ENCODE measurements at regions not wholly inside any gene's neighbourhood (a gene's known extent, or its start where the extent isn't known, plus 50 kb on each side); places are given as distances from the start of the nearest gene placed in this dataset.

GRCh38 chr14:58738189-58738836, 100.6 kb downstream of the DACT1 start:
- no peak for TF ChIP-seq CTCF (conservative IDR thresholded peaks at IDR 0.05)
- H3K27ac ChIP-seq: no peak overlapping the region

- H3K27ac ChIP-seq: no peak overlapping the region
- TF ChIP-seq CTCF (conservative IDR thresholded peaks at IDR 0.05): no peak
These were observed 101.1 kb downstream of the DACT1 start for GRCh38 chr14:58738876-58739275.

- no peak overlapping the region for H3K27ac ChIP-seq
- no peak for TF ChIP-seq CTCF (conservative IDR thresholded peaks at IDR 0.05)
These were observed 101.9 kb downstream of the DACT1 start for GRCh38 chr14:58739674-58740073.

- no peak overlapping the region for H3K27ac ChIP-seq
- no peak for TF ChIP-seq CTCF (conservative IDR thresholded peaks at IDR 0.05)
These were observed 102.7 kb downstream of the DACT1 start for GRCh38 chr14:58740379-58740935.

- no peak for TF ChIP-seq CTCF (conservative IDR thresholded peaks at IDR 0.05)
- no peak overlapping the region for H3K27ac ChIP-seq
These were observed 107.1 kb downstream of the DACT1 start for GRCh38 chr14:58744801-58745394.

- TF ChIP-seq CTCF (conservative IDR thresholded peaks at IDR 0.05): no peak
- no peak overlapping the region for H3K27ac ChIP-seq
These were observed 108.5 kb downstream of the DACT1 start for GRCh38 chr14:58746261-58746660.

- TF ChIP-seq CTCF (conservative IDR thresholded peaks at IDR 0.05): no peak
- H3K27ac ChIP-seq: no peak overlapping the region
These were observed 108.9 kb downstream of the DACT1 start for GRCh38 chr14:58746701-58747100.

Measured in VCaP (cell line).